HEK293 (cell line): ENCODE measurements at regions not wholly inside any gene's neighbourhood (a gene's known extent, or its start where the extent isn't known, plus 50 kb on each side); places are given as distances from the start of the nearest gene placed in this dataset.

ENCODE experiments used
- BCL11A ChIP-seq: fragments of 450-650 bp; formaldehyde crosslinking; IDR thresholded peaks from 2 replicates; pipeline ENCODE4 v1.5.1; 2016; ENCODE audit warnings: low read depth, missing biosample characterization, missing genetic modification characterization
- GLI2 ChIP-seq: fragments of 450-650 bp; formaldehyde crosslinking; IDR thresholded peaks from 2 replicates; pipeline ENCODE4; 2017; ENCODE audit warnings: missing biosample characterization, missing genetic modification characterization, low read depth, borderline replicate concordance
- IKZF3 ChIP-seq: fragments of 450-650 bp; IDR thresholded peaks from 2 replicates; pipeline ENCODE4 v1.5.0; 2018; ENCODE audit warnings: missing biosample characterization, mild to moderate bottlenecking, missing genetic modification characterization, moderate library complexity
- KLF1 ChIP-seq: fragments of 450-650 bp; formaldehyde crosslinking; IDR thresholded peaks from 2 replicates; pipeline ENCODE4 v1.5.1; 2016; ENCODE audit warnings: missing biosample characterization, missing genetic modification characterization
- KLF8 ChIP-seq: fragments of 450-650 bp; formaldehyde crosslinking; IDR thresholded peaks from 2 replicates; pipeline ENCODE4 v1.5.1; 2016; ENCODE audit warnings: missing biosample characterization, missing genetic modification characterization
- MEIS1 ChIP-seq: sonication (generic); formaldehyde crosslinking; IDR thresholded peaks from 2 replicates; pipeline ENCODE4 v1.8.1; 2022; ENCODE audit warnings: missing genetic modification reagents, mild to moderate bottlenecking, borderline replicate concordance
- MYNN ChIP-seq: fragments of 450-650 bp; formaldehyde crosslinking; IDR thresholded peaks from 2 replicates; pipeline ENCODE4 v1.5.1; 2016; ENCODE audit warnings: missing biosample characterization, missing genetic modification characterization, borderline replicate concordance
- MZF1 ChIP-seq: fragments of 450-650 bp; formaldehyde crosslinking; IDR thresholded peaks from 2 replicates; pipeline ENCODE4 v1.5.1; 2017; ENCODE audit warnings: missing biosample characterization, missing genetic modification characterization, borderline replicate concordance
- REPIN1 ChIP-seq: fragments of 450-650 bp; formaldehyde crosslinking; IDR thresholded peaks from 2 replicates; pipeline ENCODE4 v1.5.1; 2017; ENCODE audit warnings: missing biosample characterization, missing genetic modification characterization, low read depth
- SCRT2 ChIP-seq: fragments of 450-650 bp; formaldehyde crosslinking; IDR thresholded peaks from 2 replicates; pipeline ENCODE4 v1.5.1; 2016; ENCODE audit warnings: missing biosample characterization, missing genetic modification characterization
- WT1 ChIP-seq: fragments of 450-650 bp; formaldehyde crosslinking; IDR thresholded peaks from 2 replicates; pipeline ENCODE4 v1.5.1; 2016; ENCODE audit warnings: missing biosample characterization, missing genetic modification characterization
- ZBTB21 ChIP-seq: fragments of 450-650 bp; formaldehyde crosslinking; IDR thresholded peaks from 2 replicates; pipeline ENCODE4 v1.5.1; 2017; ENCODE audit warnings: missing biosample characterization, missing genetic modification characterization
- ZFP37 ChIP-seq: fragments of 450-650 bp; formaldehyde crosslinking; IDR thresholded peaks from 2 replicates; pipeline ENCODE4 v1.5.1; 2016; ENCODE audit warnings: missing biosample characterization, missing genetic modification characterization
- ZNF155 ChIP-seq: fragments of 450-650 bp; formaldehyde crosslinking; IDR thresholded peaks from 2 replicates; pipeline ENCODE4 v1.5.1; 2016; ENCODE audit warnings: missing biosample characterization, missing genetic modification characterization
- ZNF174 ChIP-seq: fragments of 450-650 bp; formaldehyde crosslinking; IDR thresholded peaks from 2 replicates; pipeline ENCODE4 v1.5.0; 2017; ENCODE audit warnings: missing biosample characterization, mild to moderate bottlenecking, missing genetic modification characterization
- ZNF19 ChIP-seq: fragments of 450-650 bp; formaldehyde crosslinking; IDR thresholded peaks from 2 replicates; pipeline ENCODE4; 2016; ENCODE audit warnings: missing biosample characterization, missing genetic modification characterization, low read depth
- ZNF221 ChIP-seq: fragments of 450-650 bp; formaldehyde crosslinking; IDR thresholded peaks from 2 replicates; pipeline ENCODE4 v1.5.1; 2017; ENCODE audit warnings: missing biosample characterization, missing genetic modification characterization, borderline replicate concordance
- ZNF24 ChIP-seq: fragments of 450-650 bp; formaldehyde crosslinking; IDR thresholded peaks from 2 replicates; pipeline ENCODE4 v1.5.1; 2016; ENCODE audit warnings: missing biosample characterization, missing genetic modification characterization
- ZNF248 ChIP-seq: fragments of 450-650 bp; formaldehyde crosslinking; IDR thresholded peaks from 2 replicates; pipeline ENCODE4 v1.5.1; 2017; ENCODE audit warnings: missing biosample characterization, missing genetic modification characterization
- ZNF335 ChIP-seq: fragments of 450-650 bp; formaldehyde crosslinking; conservative IDR thresholded peaks from 2 replicates; pipeline ENCODE4 v1.5.1; 2016; ENCODE audit warnings: missing biosample characterization, missing genetic modification characterization
- ZNF394 ChIP-seq: fragments of 450-650 bp; formaldehyde crosslinking; IDR thresholded peaks from 2 replicates; pipeline ENCODE4 v1.5.1; 2016; ENCODE audit warnings: missing biosample characterization, missing genetic modification characterization, mild to moderate bottlenecking, moderate library complexity, borderline replicate concordance
- ZNF501 ChIP-seq: fragments of 450-650 bp; formaldehyde crosslinking; IDR thresholded peaks from 2 replicates; pipeline ENCODE4 v1.5.1; 2016; ENCODE audit warnings: missing biosample characterization, missing genetic modification characterization
- ZNF548 ChIP-seq: fragments of 450-650 bp; formaldehyde crosslinking; IDR thresholded peaks from 2 replicates; pipeline ENCODE4 v1.5.1; 2016; ENCODE audit warnings: missing biosample characterization, missing genetic modification characterization
- ZNF624 ChIP-seq: fragments of 450-650 bp; formaldehyde crosslinking; IDR thresholded peaks from 2 replicates; pipeline ENCODE4 v1.5.1; 2017; ENCODE audit warnings: missing biosample characterization, missing genetic modification characterization
- ZNF626 ChIP-seq: fragments of 450-650 bp; sonication (Bioruptor Pico); formaldehyde crosslinking; IDR thresholded peaks from 2 replicates; pipeline ENCODE4 v1.5.1; 2018; ENCODE audit warnings: missing biosample characterization, missing genetic modification characterization, inconsistent platforms
- ZNF654 ChIP-seq: fragments of 450-650 bp; formaldehyde crosslinking; IDR thresholded peaks from 2 replicates; pipeline ENCODE4 v1.5.1; 2016; ENCODE audit warnings: low read depth, missing biosample characterization, missing genetic modification characterization
- ZNF747 ChIP-seq: fragments of 450-650 bp; formaldehyde crosslinking; IDR thresholded peaks from 2 replicates; pipeline ENCODE4 v1.5.1; 2016; ENCODE audit warnings: missing biosample characterization, missing genetic modification characterization
- ZNF776 ChIP-seq: fragments of 450-650 bp; formaldehyde crosslinking; IDR thresholded peaks from 2 replicates; pipeline ENCODE4 v1.5.0; 2017; ENCODE audit warnings: missing biosample characterization, missing genetic modification characterization, borderline replicate concordance
- ZNF792 ChIP-seq: fragments of 450-650 bp; formaldehyde crosslinking; IDR thresholded peaks from 2 replicates; pipeline ENCODE4 v1.5.1; 2016; ENCODE audit warnings: missing biosample characterization, missing genetic modification characterization
- ZSCAN16 ChIP-seq: fragments of 450-650 bp; formaldehyde crosslinking; IDR thresholded peaks from 2 replicates; pipeline ENCODE4 v1.5.1; 2016; ENCODE audit warnings: missing biosample characterization, missing genetic modification characterization
- TF ChIP-seq, protein P1 (sequence below): fragments of 450-650 bp; formaldehyde crosslinking; conservative IDR thresholded peaks from 2 replicates; pipeline ENCODE4 v1.5.1; 2016; ENCODE audit warnings: low read depth, missing biosample characterization, missing genetic modification characterization
- TF ChIP-seq, protein P2 (sequence below): fragments of 450-650 bp; formaldehyde crosslinking; IDR thresholded peaks from 2 replicates; pipeline ENCODE4 v1.5.1; 2017; ENCODE audit warnings: missing biosample characterization, missing genetic modification characterization
- TF ChIP-seq, protein P3 (sequence below): IDR thresholded peaks from 2 replicates; pipeline ENCODE4 v1.6.1; 2011; ENCODE audit warnings: mild to moderate bottlenecking, low read depth, low read length, borderline replicate concordance
- TF ChIP-seq, protein P4 (sequence below): fragments of 450-650 bp; formaldehyde crosslinking; IDR thresholded peaks from 2 replicates; pipeline ENCODE4 v1.5.1; 2016; ENCODE audit warnings: missing biosample characterization, missing genetic modification characterization

DNA sequence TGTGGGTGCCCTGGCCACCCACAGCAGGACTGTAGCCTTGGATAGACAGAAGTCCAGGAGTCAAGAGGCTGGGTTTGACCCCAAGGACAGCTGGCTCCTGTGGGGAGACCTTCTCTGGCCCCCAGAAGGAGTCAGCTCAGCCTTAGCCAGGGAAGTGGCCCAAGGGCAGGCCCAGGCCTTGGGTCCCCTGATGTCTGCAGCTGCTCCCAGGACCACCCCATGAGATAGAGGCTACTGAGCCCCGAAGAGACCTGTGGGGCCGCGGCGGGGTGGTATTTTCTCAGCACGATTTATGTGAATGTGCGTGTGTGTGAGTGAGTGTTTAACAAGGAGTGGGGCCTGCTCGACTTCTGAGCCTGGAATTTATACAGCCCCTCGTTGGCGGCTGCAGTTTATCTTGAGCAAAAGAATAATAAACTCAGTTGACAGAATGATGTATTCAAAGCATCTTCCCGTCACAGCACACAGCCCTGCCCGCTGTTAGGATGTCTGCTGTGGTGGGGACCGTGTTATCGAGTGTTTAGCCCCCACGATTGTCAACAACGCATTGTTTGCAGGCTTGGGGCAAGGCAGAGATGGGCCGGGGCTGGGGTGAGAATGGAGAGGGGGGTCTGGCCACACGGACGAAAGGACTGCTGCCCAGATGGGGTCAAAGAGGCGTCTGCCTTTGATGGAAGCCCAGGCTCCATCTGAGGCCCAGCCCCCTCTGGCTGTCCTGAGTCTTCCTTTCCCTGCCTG, 163.3 kb downstream of the VEGFA start (continued):
- no peak for TF ChIP-seq ZNF792 (tag by site-specific recombination)
- TF ChIP-seq, protein P1, sequence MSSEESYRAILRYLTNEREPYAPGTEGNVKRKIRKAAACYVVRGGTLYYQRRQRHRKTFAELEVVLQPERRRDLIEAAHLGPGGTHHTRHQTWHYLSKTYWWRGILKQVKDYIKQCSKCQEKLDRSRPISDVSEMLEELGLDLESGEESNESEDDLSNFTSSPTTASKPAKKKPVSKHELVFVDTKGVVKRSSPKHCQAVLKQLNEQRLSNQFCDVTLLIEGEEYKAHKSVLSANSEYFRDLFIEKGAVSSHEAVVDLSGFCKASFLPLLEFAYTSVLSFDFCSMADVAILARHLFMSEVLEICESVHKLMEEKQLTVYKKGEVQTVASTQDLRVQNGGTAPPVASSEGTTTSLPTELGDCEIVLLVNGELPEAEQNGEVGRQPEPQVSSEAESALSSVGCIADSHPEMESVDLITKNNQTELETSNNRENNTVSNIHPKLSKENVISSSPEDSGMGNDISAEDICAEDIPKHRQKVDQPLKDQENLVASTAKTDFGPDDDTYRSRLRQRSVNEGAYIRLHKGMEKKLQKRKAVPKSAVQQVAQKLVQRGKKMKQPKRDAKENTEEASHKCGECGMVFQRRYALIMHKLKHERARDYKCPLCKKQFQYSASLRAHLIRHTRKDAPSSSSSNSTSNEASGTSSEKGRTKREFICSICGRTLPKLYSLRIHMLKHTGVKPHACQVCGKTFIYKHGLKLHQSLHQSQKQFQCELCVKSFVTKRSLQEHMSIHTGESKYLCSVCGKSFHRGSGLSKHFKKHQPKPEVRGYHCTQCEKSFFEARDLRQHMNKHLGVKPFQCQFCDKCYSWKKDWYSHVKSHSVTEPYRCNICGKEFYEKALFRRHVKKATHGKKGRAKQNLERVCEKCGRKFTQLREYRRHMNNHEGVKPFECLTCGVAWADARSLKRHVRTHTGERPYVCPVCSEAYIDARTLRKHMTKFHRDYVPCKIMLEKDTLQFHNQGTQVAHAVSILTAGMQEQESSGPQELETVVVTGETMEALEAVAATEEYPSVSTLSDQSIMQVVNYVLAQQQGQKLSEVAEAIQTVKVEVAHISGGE (tag by site-specific recombination), result no peak
- no peak for TF ChIP-seq ZBTB21 (tag by site-specific recombination)
- TF ChIP-seq MEIS1 (CRISPR knock-in tag), result no peak
- no peak for TF ChIP-seq ZNF654 (tag by site-specific recombination)
- TF ChIP-seq ZNF335 (tag by site-specific recombination), result no peak; the same call in 1 of the 2 replicates
- TF ChIP-seq ZNF394 (tag by site-specific recombination), result no peak
- TF ChIP-seq ZNF624 (tag by site-specific recombination), result no peak
- TF ChIP-seq ZNF19 (tag by site-specific recombination), result no peak
- TF ChIP-seq SCRT2 (tag by site-specific recombination), result peak; percentile 41; the same call in 1 of the 2 replicates
- no peak for TF ChIP-seq REPIN1
- TF ChIP-seq ZNF24, result 0 out of 2 replicates have a peak, but pooled peaks have one; percentile 58
- TF ChIP-seq, protein P2, sequence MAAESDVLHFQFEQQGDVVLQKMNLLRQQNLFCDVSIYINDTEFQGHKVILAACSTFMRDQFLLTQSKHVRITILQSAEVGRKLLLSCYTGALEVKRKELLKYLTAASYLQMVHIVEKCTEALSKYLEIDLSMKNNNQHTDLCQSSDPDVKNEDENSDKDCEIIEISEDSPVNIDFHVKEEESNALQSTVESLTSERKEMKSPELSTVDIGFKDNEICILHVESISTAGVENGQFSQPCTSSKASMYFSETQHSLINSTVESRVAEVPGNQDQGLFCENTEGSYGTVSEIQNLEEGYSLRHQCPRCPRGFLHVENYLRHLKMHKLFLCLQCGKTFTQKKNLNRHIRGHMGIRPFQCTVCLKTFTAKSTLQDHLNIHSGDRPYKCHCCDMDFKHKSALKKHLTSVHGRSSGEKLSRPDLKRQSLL (tag by site-specific recombination), result no peak
- no peak for TF ChIP-seq ZFP37 (tag by site-specific recombination)
- no peak for TF ChIP-seq ZNF747 (tag by site-specific recombination)
- no peak for TF ChIP-seq ZNF548 (tag by site-specific recombination)
- TF ChIP-seq ZNF221 (tag by site-specific recombination), result no peak
- TF ChIP-seq ZNF501 (tag by site-specific recombination), result no peak
- TF ChIP-seq, protein P3, sequence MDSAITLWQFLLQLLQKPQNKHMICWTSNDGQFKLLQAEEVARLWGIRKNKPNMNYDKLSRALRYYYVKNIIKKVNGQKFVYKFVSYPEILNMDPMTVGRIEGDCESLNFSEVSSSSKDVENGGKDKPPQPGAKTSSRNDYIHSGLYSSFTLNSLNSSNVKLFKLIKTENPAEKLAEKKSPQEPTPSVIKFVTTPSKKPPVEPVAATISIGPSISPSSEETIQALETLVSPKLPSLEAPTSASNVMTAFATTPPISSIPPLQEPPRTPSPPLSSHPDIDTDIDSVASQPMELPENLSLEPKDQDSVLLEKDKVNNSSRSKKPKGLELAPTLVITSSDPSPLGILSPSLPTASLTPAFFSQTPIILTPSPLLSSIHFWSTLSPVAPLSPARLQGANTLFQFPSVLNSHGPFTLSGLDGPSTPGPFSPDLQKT, result no peak
- TF ChIP-seq ZNF776 (tag by site-specific recombination), result no peak
- TF ChIP-seq WT1, result no peak
- no peak for TF ChIP-seq ZNF174 (tag by site-specific recombination)
- TF ChIP-seq MZF1 (tag by site-specific recombination), result no peak
- no peak for TF ChIP-seq ZSCAN16 (tag by site-specific recombination)
- no peak for TF ChIP-seq KLF1 (tag by site-specific recombination)
- TF ChIP-seq BCL11A (tag by site-specific recombination), result no peak
- no peak for TF ChIP-seq GLI2 (tag by site-specific recombination)
- TF ChIP-seq, protein P4, sequence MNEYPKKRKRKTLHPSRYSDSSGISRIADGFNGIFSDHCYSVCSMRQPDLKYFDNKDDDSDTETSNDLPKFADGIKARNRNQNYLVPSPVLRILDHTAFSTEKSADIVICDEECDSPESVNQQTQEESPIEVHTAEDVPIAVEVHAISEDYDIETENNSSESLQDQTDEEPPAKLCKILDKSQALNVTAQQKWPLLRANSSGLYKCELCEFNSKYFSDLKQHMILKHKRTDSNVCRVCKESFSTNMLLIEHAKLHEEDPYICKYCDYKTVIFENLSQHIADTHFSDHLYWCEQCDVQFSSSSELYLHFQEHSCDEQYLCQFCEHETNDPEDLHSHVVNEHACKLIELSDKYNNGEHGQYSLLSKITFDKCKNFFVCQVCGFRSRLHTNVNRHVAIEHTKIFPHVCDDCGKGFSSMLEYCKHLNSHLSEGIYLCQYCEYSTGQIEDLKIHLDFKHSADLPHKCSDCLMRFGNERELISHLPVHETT (tag by site-specific recombination), result no peak
- TF ChIP-seq ZNF155, result no peak
- no peak for TF ChIP-seq IKZF3
- TF ChIP-seq KLF8 (tag by site-specific recombination), result no peak
- no peak for TF ChIP-seq ZNF248
- no peak for TF ChIP-seq MYNN (tag by site-specific recombination)
- TF ChIP-seq ZNF626 (tag by site-specific recombination), result no peak
